Posterior cingulate gyrus (tissue), 11 donors: ENCODE measurements at regions not wholly inside any gene's neighbourhood (a gene's known extent, or its start where the extent isn't known, plus 50 kb on each side); places are given as distances from the start of the nearest gene placed in this dataset.
A peak's percentile ranks its signal among the peaks of the same experiment; 100 is the strongest.

Experiments used
- DNase-seq, 10 donors: peaks; one replicate each; pipeline versions ENCODE4 v3.0.0 to v3.0.0-alpha.2; 2020 to 2021; ENCODE audit warnings: mixed read lengths in 3 of 10
- intact Hi-C: fragments of 100-400 bp; cut with DNase I; formaldehyde crosslinking; loops from one replicate; pipeline ENCODE4 v1.15.1; 2023

GRCh38 chr1:113255038-113255719, 135.1 kb upstream of the MAGI3 start:
- no peak for DNase-seq

DNA sequence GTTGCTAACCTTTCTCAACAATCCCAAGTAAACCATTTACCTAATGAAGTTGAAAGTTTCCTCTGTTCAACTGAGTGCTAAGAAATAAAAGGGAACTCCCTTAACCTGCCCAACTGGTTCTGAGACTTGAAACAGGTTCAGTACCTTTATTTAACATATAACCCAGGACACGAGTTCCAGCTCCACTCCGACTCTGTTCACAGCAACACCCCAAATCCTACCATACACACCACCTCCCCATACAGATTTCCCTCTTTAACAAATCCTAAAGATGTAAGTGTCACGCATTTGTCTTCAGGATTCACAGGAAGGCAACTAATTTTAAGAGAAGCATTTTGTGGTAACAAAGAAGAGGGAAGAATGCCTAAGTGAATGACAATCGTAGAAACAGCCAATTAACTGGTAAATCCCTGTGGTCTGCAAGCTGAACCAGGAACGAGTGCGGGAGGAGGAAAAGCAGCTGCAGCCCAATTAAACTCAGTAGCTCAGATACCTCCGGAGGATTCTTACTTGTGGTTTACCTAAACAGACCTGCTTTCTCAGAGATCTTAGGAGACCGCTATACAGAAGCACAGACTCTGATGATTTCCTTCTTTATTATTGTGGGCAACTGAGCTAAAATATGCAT, 134.5 kb upstream of the MAGI3 start:
- no peak for DNase-seq
- intact Hi-C loops, result no loop called here

More at GRCh38 chr1:113255038-113255719, 135.1 kb upstream of the MAGI3 start:
- intact Hi-C loops, result no loop called here

DNA sequence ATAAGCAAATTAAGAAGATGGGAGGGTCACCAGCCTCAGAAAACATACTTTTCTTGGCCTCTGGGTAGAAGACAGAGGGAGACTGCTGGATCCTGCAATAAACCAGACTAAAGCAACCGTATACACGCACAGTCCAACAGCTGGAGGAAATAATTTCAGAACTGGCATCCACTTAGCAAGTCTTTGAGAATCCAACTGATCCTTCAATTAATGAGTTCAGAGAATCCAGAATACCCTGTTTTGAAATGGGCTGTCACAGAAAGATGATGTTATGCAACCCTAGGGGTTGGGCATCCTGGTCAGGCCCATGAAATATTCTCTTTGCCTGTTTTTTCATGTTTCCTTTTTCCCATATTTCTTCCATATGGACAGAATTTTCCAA, 134.0 kb upstream of the MAGI3 start:
- intact Hi-C loops, result no loop called here
- no peak for DNase-seq

GRCh38 chr1:113259988-113260387, 130.3 kb upstream of the MAGI3 start:
- intact Hi-C loops, result no loop called here

DNA sequence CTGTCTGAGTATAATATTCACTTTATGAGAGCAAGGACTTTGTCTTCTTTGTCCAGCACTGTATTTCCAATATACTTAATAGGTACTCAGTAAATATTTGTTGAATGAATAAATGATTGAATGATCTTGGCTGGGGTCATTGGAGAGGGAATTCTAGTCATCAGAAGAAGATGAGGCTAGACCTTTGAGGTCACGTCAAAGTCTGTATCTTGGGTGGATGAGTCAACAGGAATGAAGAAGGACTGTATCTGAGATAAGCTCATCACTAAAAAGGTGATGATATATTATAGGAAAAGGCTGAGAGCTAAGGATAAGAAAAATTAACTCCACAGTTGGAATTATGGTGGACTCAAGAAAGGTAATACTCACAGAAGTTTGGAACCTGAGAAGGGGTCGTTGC, 125.1 kb upstream of the MAGI3 start:
- intact Hi-C loops, result no loop called here
- no peak for DNase-seq

More at GRCh38 chr1:113259988-113260387, 130.3 kb upstream of the MAGI3 start:
- no peak for DNase-seq

GRCh38 chr1:113266788-113267187, 123.5 kb upstream of the MAGI3 start:
- intact Hi-C loops, result no loop called here
- DNase-seq, result peak in 6 of 10 donors; percentile 19 to 88 (median 60)

- intact Hi-C loops, result no loop called here
- DNase-seq, result no peak
Observed at GRCh38 chr1:113269168-113269963, 120.9 kb upstream of the MAGI3 start.

GRCh38 chr1:113271039-113271438, 119.3 kb upstream of the MAGI3 start:
- intact Hi-C loops, result no loop called here

DNA sequence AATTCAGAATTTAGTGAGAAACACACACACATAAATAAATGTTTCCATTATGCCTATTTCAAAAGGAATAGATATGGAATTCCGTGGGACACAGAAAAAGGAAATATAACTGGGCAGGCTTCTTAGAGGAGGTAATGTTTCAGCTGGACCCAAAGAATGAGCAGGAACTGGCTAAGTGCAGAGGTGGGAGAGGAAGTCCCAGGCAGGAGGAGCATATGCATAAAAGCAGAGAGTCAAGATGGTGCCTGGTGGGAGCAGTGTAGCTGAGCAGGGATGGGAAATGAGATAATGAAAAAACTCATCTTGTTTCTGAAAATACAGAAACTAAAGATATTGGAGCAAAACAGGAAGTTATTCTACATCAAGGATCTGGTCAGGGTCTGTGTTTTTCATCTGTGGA, 115.2 kb upstream of the MAGI3 start:
- intact Hi-C loops, result no loop called here
- DNase-seq, result no peak

More at GRCh38 chr1:113271039-113271438, 119.3 kb upstream of the MAGI3 start:
- DNase-seq, result no peak

DNA sequence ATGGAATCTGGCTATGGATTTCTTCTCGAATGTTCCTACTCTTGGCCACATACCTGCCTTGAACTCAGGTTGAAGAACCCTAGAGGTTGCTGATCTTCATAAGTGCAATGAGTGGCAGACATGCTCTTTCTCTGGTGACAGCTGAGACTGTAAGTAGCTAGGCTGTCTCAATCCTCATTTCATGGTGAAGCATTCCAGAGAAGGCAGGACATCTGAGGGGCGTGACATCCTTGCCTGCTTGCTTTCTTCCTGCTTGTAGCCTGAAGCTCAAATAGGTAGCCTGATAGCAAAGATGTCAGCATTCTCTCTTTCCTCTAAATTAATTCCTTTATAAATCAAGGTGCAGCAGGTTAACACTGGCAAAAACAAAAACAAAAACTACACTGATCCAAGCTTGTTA, 114.6 kb upstream of the MAGI3 start:
- no peak for DNase-seq
- intact Hi-C loops, result no loop called here

DNA sequence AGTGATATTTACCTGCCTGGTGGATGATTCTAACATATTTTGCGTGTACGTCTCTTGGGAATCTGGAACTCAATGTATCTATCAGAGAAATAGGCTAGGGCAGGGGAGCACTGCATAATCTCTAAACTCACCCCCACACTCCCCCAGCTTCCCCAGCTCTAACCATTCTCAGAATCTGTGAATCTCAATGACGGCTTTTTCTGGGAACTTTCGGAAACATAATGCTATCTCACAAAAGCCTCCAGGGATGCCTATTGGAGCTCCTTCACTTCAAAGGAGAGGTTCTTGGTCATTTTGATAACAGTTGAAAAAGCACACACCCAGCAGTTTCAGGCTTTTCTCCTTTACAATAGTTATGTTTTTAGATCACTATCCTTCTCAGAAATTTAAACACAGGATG, 113.8 kb upstream of the MAGI3 start:
- intact Hi-C loops, result no loop called here
- DNase-seq, result no peak

- DNase-seq, result no peak
- intact Hi-C loops, result no loop called here
Observed at GRCh38 chr1:113278371-113278770, 111.9 kb upstream of the MAGI3 start.

- no peak for DNase-seq
- intact Hi-C loops, result no loop called here
Observed at GRCh38 chr1:113278777-113279176, 111.5 kb upstream of the MAGI3 start.

DNA sequence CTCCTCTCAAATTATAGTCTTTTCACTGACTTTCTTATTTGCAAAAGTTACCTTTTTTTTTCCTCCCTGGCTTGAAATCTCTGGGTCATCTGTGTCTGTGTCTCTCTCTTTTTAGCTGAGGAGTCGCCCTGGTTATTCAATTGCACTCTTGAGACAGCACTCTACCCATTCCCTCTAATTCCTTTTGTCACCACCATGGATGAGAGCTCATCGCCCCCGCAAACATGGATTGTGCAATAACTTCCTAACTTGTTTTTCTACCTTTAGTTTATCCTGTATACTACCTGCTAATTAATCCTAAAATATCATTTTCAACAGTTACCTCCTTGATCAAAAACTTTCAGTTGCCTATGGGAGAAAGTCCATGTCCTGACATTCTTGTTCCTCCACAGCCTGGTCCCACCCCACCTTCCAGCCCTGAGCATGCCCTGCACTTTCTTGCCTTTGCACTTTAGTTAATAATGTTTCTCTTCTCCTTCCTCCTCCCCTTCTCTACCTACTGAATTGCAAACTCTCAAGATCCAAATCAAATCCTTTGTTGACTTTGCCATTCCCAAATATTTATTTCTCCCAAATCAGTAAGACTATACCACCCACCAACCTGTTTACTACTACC, 110.4 kb upstream of the MAGI3 start:
- no peak for DNase-seq
- intact Hi-C loops, result no loop called here

DNA sequence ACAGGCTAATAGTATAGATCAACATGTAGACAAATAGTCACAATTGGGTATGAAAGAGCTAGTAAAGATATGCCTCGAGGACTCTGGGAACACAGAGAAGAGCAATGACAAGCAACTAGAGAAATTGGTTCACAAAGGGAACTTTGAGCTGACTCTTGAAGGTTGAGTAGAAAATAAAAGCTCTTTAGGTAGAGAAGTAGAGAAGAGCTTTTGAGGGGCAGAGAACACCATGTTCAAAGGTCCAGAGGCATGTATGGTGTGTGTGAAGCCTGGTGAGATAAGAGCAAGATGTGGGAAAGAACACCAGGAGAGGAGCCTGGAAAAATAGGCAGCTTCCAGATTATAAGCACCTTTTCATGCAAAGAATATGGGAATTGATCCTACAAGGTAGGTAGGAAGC, 109.7 kb upstream of the MAGI3 start:
- intact Hi-C loops, result no loop called here

DNA sequence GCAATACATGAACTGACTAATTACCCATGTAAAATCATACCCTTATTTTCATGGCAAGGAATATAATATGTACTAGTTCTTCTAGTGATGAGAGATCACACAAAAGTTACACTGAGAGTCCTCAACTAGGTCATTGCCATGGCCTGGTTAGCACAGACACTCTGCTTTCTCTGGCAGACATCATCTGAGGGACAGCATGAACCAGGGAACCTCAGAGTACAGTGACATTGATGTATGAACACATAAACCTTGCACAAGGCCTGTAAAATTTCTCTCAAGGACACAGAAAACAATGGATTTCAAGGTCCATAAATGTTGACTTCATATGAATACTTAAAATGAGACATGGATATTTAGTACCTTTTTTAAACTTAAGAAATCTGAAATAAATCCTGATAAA, 108.8 kb upstream of the MAGI3 start:
- DNase-seq, result no peak
- intact Hi-C loops, result no loop called here

More for the DNA sequence above, 109.7 kb upstream of the MAGI3 start:
- no peak for DNase-seq

DNA sequence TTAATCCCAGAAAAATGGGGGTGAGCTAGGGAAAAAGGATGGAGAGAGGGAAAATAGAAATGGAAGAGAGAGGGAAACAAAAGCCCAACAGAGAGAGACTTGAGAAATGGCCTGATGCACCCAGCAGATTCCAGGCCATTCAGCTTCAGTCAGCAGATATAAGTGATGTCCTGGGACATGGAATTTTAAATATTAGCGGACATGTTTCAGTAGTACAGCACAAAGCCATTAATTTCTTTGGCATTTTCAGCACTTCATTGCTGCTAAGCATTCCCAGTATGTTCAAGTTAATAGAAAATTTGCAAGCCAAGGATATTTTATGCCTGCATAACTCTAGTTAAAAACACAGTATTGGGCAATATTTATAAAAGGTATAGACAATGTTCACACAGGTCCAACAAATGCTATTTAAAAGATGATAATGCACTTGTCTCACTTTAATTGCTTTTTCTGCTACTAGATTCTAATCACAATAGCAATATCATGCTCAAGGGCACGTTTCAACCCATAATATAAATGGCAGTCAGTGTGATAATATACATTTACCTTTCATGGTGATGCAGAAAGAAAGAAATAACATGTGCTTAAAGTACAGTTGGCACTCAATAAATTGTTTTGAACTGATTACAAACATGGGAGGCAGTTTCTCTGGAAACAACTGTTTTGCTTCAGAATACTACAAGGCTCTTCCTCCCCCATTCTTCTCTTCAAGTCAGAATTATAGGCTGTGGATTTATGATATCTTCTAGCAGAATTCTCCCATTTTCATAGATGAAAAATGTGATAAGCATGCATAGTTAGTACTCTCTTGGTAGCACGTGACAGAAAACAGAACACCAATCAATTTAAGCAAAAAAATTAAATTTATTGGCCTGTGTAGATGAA, 108.1 kb upstream of the MAGI3 start:
- no peak for DNase-seq

DNA sequence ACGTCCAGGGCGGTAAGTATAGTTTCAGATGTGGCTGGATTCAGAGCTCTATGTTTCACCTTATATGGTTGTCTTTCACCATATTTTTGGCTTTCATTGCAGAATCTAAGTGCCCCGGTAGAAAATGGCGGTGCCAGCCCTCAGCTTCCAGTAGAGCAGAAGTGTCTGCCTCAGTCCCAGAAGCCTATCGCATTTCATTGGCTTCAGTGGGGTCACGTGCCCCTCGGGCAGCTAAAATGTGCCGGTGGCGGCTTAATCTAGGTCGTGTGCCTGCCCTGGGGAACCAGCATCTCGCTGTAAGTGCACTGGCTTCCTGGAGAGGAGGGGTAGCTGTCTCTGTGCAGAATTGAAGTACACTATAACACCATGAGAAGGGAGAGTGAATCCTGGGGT, 107.4 kb upstream of the MAGI3 start:
- intact Hi-C loops, result no loop called here
- DNase-seq, result no peak

More for the DNA sequence above, 108.1 kb upstream of the MAGI3 start:
- intact Hi-C loops, result no loop called here

DNA sequence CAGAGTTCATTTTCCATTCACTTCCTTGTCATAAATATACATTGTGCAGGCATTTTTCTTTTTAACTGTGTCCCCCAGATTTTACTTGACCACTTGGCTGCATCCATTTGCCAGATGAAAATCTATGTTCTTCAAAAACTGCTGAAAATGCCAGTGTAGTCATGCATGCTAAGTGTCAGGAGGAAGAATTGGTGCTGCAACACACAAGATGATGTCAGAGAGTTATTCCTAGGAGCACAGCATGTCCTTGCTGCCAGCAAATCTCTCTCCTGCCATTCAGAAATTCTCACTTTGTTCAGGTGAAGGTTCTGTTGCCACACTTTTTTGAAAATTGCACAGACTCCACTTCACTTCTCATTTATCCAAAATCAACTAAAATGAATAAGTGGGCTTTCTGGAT, 106.4 kb upstream of the MAGI3 start:
- intact Hi-C loops, result no loop called here
- no peak for DNase-seq

GRCh38 chr1:113286156-113286555, 104.2 kb upstream of the MAGI3 start:
- no peak for DNase-seq
- intact Hi-C loops, result no loop called here
